AG09309 (cell line): ENCODE measurements at regions not wholly inside any gene's neighbourhood (a gene's known extent, or its start where the extent isn't known, plus 50 kb on each side); places are given as distances from the start of the nearest gene placed in this dataset.

Experiments used
- DNase-seq: peaks from one replicate; pipeline ENCODE4 v3.0.0-alpha.2; 2010; ENCODE audit warnings: low read depth
- H3K4me3 ChIP-seq: 2 replicates; pipeline ENCODE4 v1.5.1; 2011; ENCODE audit warnings: mild to moderate bottlenecking, low read depth, low read length, moderate library complexity; ENCODE audit not compliant: control insufficient read depth
- TF ChIP-seq, protein P1 (sequence below): IDR thresholded peaks from 2 replicates; pipeline ENCODE4 v1.5.1; 2011; ENCODE audit warnings: mild to moderate bottlenecking, low read depth, low read length, inconsistent platforms; ENCODE audit not compliant: insufficient read depth, control insufficient read depth; ENCODE audit errors: missing control alignments

DNA sequence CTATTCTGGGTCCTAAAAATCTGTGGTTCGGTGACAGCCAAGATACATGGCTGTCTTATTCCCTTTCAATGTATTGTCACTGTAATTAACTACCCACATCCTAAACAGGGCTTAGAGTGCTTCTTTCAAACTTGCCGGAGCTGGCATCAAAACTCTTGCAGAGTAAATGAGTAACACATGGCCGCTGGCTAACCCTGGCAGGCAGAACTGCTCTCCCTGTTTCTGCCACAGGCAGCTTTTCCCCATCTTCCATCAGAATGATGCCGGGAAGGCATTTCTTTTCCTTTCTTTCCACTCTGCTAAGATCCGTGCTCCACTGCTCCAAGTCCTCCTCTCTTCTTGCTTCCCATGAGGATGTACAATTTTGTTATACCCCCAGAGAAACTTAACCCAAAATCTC, 54.8 kb upstream of the PTPRM start:
- TF ChIP-seq, protein P1, sequence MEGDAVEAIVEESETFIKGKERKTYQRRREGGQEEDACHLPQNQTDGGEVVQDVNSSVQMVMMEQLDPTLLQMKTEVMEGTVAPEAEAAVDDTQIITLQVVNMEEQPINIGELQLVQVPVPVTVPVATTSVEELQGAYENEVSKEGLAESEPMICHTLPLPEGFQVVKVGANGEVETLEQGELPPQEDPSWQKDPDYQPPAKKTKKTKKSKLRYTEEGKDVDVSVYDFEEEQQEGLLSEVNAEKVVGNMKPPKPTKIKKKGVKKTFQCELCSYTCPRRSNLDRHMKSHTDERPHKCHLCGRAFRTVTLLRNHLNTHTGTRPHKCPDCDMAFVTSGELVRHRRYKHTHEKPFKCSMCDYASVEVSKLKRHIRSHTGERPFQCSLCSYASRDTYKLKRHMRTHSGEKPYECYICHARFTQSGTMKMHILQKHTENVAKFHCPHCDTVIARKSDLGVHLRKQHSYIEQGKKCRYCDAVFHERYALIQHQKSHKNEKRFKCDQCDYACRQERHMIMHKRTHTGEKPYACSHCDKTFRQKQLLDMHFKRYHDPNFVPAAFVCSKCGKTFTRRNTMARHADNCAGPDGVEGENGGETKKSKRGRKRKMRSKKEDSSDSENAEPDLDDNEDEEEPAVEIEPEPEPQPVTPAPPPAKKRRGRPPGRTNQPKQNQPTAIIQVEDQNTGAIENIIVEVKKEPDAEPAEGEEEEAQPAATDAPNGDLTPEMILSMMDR: no peak
- H3K4me3 ChIP-seq: no peak overlapping the region
- peak; percentile 2 for DNase-seq

DNA sequence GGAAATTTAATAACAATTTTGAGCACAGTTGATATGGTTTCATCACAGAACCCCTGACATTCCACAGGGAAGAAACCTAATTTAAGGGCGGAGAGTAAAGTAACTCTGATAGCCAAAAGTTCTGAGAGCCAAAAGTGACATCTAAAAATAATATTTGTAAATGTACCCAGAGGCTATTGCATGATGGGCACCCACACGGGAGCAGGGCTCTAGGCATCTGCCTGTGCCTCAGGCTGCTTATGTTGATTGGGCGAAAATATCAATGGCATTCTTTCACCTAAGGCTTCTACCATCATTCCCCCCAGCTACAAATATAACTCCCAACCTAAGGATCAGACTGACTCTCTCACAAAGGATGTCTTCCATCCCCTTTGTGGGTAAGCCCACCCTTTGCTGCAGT, 54.1 kb upstream of the PTPRM start:
- TF ChIP-seq, protein P1: no peak
- H3K4me3 ChIP-seq: no peak overlapping the region
- DNase-seq: no peak

DNA sequence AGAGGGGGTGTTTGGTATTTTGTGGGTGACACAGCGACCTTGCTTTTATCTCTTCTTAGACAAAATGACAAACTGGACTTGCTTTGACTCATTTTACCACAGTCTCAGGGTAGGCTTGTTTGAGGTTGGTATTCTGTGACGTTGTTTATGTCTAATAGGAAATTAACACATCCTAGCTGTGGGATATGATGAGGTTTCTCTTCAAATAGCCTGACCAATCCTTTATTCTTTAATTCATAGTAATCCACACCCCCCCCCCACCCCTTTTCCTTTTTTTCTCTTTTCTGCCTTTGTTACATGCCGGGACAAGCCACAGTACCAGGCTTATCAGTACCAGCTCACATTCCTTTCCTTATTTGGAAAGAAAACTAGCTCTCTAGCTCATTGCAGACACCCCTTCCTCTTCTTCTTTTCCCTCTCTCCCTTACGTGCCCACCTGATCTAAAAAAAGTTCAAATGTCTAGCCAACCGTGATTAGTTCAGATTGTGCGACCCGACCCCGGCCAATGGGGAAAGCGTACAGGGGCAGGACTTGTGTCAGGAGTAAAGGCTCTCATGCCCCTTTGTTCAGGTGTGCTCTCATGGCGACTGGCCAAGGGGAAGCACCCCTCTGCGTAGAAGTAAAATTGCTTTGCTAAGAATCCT, 52.2 kb upstream of the PTPRM start:
- TF ChIP-seq, protein P1: no peak
- H3K4me3 ChIP-seq: no peak overlapping the region
- no peak for DNase-seq

DNA sequence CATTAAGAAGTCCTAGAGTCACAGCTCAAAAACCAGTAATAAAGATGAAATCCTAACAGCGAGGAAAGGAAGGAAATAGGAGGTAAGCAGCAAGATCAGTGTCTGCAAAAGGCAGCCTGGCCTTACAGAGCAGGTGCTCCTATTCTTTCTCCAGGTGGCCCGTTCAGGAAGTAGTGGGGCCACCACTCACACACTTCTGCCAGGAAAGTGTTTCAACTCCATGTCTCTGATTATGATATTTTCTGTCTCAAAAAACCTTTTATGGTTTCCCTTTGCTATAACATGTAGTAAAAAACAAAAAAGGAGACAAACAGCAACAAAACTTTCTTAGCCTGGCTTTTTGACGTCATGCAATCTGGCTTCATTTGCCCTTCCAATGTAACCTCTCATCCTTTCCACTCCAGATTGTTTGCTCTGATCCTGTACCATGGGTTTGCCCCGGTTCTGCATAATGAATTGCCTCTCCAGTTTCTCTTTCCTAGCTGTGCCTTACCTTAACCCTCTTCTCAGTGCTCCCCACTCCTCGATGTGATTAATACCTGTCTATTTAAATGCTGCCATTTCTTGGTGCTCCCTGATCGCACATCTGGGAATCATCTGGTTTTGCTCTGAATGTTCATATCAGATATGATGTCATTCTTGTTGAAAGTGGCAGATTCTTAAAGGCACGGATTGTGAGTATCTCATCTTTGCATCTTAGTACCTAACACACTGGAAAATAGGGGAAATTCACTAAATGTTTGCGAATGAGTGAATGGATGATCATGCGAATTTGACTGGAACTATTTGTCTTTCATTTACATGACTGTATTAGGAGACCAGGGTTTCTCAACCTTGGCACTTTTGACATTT, 50.6 kb upstream of the PTPRM start:
- no peak overlapping the region for H3K4me3 ChIP-seq
- TF ChIP-seq, protein P1: no peak
- no peak for DNase-seq
